GM18508 (cell line): ENCODE measurements at regions not wholly inside any gene's neighbourhood (a gene's known extent, or its start where the extent isn't known, plus 50 kb on each side); places are given as distances from the start of the nearest gene placed in this dataset.

ENCODE experiments used
- ATAC-seq: cut with Tn5 transposase; IDR thresholded peaks from one replicate; pipeline ENCODE4 v1.9.1; 2021; ENCODE audit warnings: moderate number of reproducible peaks; ENCODE audit not compliant: insufficient read depth, unreplicated experiment

GRCh38 chr17:69715656-69716055 is 301.2 kb downstream of the MAP2K6 start:
- no peak for ATAC-seq

GRCh38 chr17:69716556-69716955 is 302.1 kb downstream of the MAP2K6 start:
- no peak for ATAC-seq

GRCh38 chr17:69717214-69717613 is 302.7 kb downstream of the MAP2K6 start:
- no peak for ATAC-seq

- no peak for ATAC-seq
Observed at GRCh38 chr17:69717819-69718218, 303.3 kb downstream of the MAP2K6 start.

GRCh38 chr17:69719474-69720048 is 305.1 kb downstream of the MAP2K6 start:
- no peak for ATAC-seq

GRCh38 chr17:69722518-69722917 is 308.0 kb downstream of the MAP2K6 start:
- no peak for ATAC-seq

- no peak for ATAC-seq
Observed at GRCh38 chr17:69723316-69723715, 308.8 kb downstream of the MAP2K6 start.

- no peak for ATAC-seq
Observed at GRCh38 chr17:69723741-69724140, 309.2 kb downstream of the MAP2K6 start.

GRCh38 chr17:69724238-69724637 is 309.7 kb downstream of the MAP2K6 start:
- no peak for ATAC-seq

- no peak for ATAC-seq
Observed at GRCh38 chr17:69725146-69725545, 310.6 kb downstream of the MAP2K6 start.

GRCh38 chr17:69728816-69729215 is 314.3 kb downstream of the MAP2K6 start:
- ATAC-seq = no peak

- no peak for ATAC-seq
Observed at GRCh38 chr17:69729944-69730343, 315.4 kb downstream of the MAP2K6 start.

- no peak for ATAC-seq
Observed at GRCh38 chr17:69732272-69732918, 317.9 kb downstream of the MAP2K6 start.

- ATAC-seq = no peak
Observed at GRCh38 chr17:69733171-69734012, 318.9 kb downstream of the MAP2K6 start.

GRCh38 chr17:69734656-69735055 is 320.2 kb downstream of the MAP2K6 start:
- ATAC-seq = no peak

GRCh38 chr17:69735285-69735684 is 320.8 kb downstream of the MAP2K6 start:
- ATAC-seq = no peak

- ATAC-seq = no peak
Observed at GRCh38 chr17:69743091-69743490, 328.6 kb downstream of the MAP2K6 start.

GRCh38 chr17:69744512-69745070 is 330.1 kb downstream of the MAP2K6 start:
- no peak for ATAC-seq

- ATAC-seq = no peak
Observed at GRCh38 chr17:69749911-69750310, 325.1 kb upstream of the KCNJ16 start.

- ATAC-seq = no peak
Observed at GRCh38 chr17:69757688-69758430, 317.2 kb upstream of the KCNJ16 start.
